ENCODE measurements at regions not wholly inside any gene's neighbourhood (a gene's known extent, or its start where the extent isn't known, plus 50 kb on each side); places are given as distances from the start of the nearest gene placed in this dataset.

- DNase-seq: no peak
Measured at GRCh38 chr1:53378061-53378460, 50.2 kb upstream of the LRP8 start.

- DNase-seq: no peak
Measured at GRCh38 chr1:53378932-53379661, 51.2 kb upstream of the LRP8 start.

GRCh38 chr1:53379662-53380002 is 51.8 kb upstream of the LRP8 start:
- no peak for DNase-seq

- no peak for DNase-seq
Measured at GRCh38 chr1:53380296-53380695, 52.4 kb upstream of the LRP8 start.

- DNase-seq: no peak
Measured at GRCh38 chr1:53381790-53382401, 54.0 kb upstream of the LRP8 start.

- no peak for DNase-seq
Measured at GRCh38 chr1:53383136-53383870, 55.4 kb upstream of the LRP8 start.

- DNase-seq: no peak
Measured at GRCh38 chr1:53384796-53385195, 56.9 kb upstream of the LRP8 start.

- no peak for DNase-seq
Measured at GRCh38 chr1:53385276-53386225, 57.7 kb upstream of the LRP8 start.

- no peak for DNase-seq
Measured at GRCh38 chr1:53388963-53389362, 61.1 kb upstream of the LRP8 start.

- no peak for DNase-seq
Measured at GRCh38 chr1:53390261-53390660, 62.4 kb upstream of the LRP8 start.

GRCh38 chr1:53390736-53391135 is 62.9 kb upstream of the LRP8 start:
- no peak for DNase-seq

GRCh38 chr1:53391296-53391695 is 63.4 kb upstream of the LRP8 start:
- no peak for DNase-seq

GRCh38 chr1:53391982-53392381 is 64.1 kb upstream of the LRP8 start:
- DNase-seq: no peak

GRCh38 chr1:53392460-53392859 is 64.6 kb upstream of the LRP8 start:
- DNase-seq: no peak

- DNase-seq: peak; percentile 70
Measured at GRCh38 chr1:53393325-53393792, 65.5 kb upstream of the LRP8 start.

GRCh38 chr1:53394306-53394705 is 64.9 kb upstream of the DMRTB1 start:
- no peak for DNase-seq

- no peak for DNase-seq
Measured at GRCh38 chr1:53395671-53396215, 63.5 kb upstream of the DMRTB1 start.

GRCh38 chr1:53396573-53397268 is 62.5 kb upstream of the DMRTB1 start:
- DNase-seq: no peak

GRCh38 chr1:53398091-53398490 is 61.1 kb upstream of the DMRTB1 start:
- no peak for DNase-seq

- no peak for DNase-seq
Measured at GRCh38 chr1:53398576-53399365, 60.4 kb upstream of the DMRTB1 start.
